A549 (cell line): ENCODE measurements at regions not wholly inside any gene's neighbourhood (a gene's known extent, or its start where the extent isn't known, plus 50 kb on each side); places are given as distances from the start of the nearest gene placed in this dataset.

ENCODE experiments used
- ATAC-seq, 2 experiments: fragments of 200-7000 bp in 1 of 2; fragments of >200 bp in 1 of 2; cut with Nextera tagmentation in 1 of 2; cut with Tn5 transposase in 1 of 2; 3 replicates each; pipeline versions ENCODE4 v1.8.0 to v1.9.1; 2018 to 2020; ENCODE audit warnings: mild to moderate bottlenecking in 1 of 2, moderate library complexity in 1 of 2
- CTCF ChIA-PET: fragments of 300-600 bp; sonication (Branson Sonifier 250); formaldehyde crosslinking; extraction: SDS; loops from one replicate; lab custom pipeline; 2021; ENCODE audit warnings: antibody characterized with exemption, inconsistent platforms; lab: Yijun Ruan, JAX
- POLR2A ChIA-PET: fragments of 350-600 bp; formaldehyde crosslinking; extraction: SDS; loops from one replicate; lab custom pipeline; 2021; ENCODE audit warnings: antibody characterized with exemption, inconsistent platforms; lab: Yijun Ruan, JAX
- DNase-seq, 2 experiments: peaks; one replicate each; pipeline versions ENCODE4 v3.0.0 to v3.0.0-alpha.2; 2011 to 2016; ENCODE audit warnings: low read depth in 1 of 2, low spot score in 1 of 2
- FAIRE-seq: peaks from 2 replicates; lab custom pipeline; 2011; peaks lifted over from hg19 to GRCh38; lab: Jason Lieb, UNC
- H3K27ac ChIP-seq, 2 experiments: fragments of >200 bp; sonication (Bioruptor Twin); formaldehyde crosslinking; 3 replicates each; pipeline ENCODE4 v1.5.1; 2016 to 2017
- H3K4me1 ChIP-seq: fragments of >200 bp; sonication (Bioruptor Twin); formaldehyde crosslinking; 3 replicates; pipeline ENCODE4 v1.6.1; 2016
- H3K4me2 ChIP-seq: fragments of >200 bp; sonication (Bioruptor Twin); formaldehyde crosslinking; 3 replicates; pipeline ENCODE4 v1.6.1; 2016
- H3K4me3 ChIP-seq: fragments of >200 bp; sonication (Bioruptor Twin); formaldehyde crosslinking; 3 replicates; pipeline ENCODE4 v1.5.1; 2016
- H3K9me3 ChIP-seq: fragments of >200 bp; sonication (Bioruptor Twin); formaldehyde crosslinking; 3 replicates; pipeline ENCODE4 v1.6.1; 2016
- CBX2 ChIP-seq: fragments of 200-600 bp; sonication (generic); IDR thresholded peaks from 2 replicates; pipeline ENCODE4 v1.6.1; 2016; ENCODE audit warnings: low read depth, mild to moderate bottlenecking, borderline replicate concordance
- CEBPB ChIP-seq, 2 experiments: fragments of >200 bp in 1 of 2; sonication (Bioruptor Twin) in 1 of 2; formaldehyde crosslinking in 1 of 2; IDR thresholded peaks; 2 replicates each; pipeline ENCODE4 v1.6.1; 2012 to 2016
- CHD4 ChIP-seq: fragments of 200-600 bp; sonication (generic); IDR thresholded peaks from 2 replicates; pipeline ENCODE4 v1.6.1; 2016; ENCODE audit warnings: antibody characterized with exemption, mild to moderate bottlenecking, borderline replicate concordance
- EHMT2 ChIP-seq: fragments of 200-600 bp; sonication (generic); IDR thresholded peaks from 2 replicates; pipeline ENCODE4 v1.6.1; 2016; ENCODE audit warnings: antibody characterized with exemption, low read depth, mild to moderate bottlenecking, moderate library complexity
- ESRRA ChIP-seq: fragments of 150-350 bp; IDR thresholded peaks from 2 replicates; pipeline ENCODE4 v1.6.1; 2014; ENCODE audit warnings: mild to moderate bottlenecking, low read length, borderline replicate concordance
- FOSL2 ChIP-seq, 2 experiments: fragments of 450-650 bp in 1 of 2; fragments of >200 bp in 1 of 2; sonication (Bioruptor Twin) in 1 of 2; formaldehyde crosslinking; IDR thresholded peaks; 2 replicates each; pipeline versions ENCODE4 v1.5.0 to v1.6.1; 2016 to 2020; ENCODE audit warnings: mild to moderate bottlenecking in 1 of 2, moderate library complexity in 1 of 2
- FOXS1 ChIP-seq: fragments of 250-450 bp; sonication (Bioruptor Pico); IDR thresholded peaks from 2 replicates; pipeline ENCODE4 v1.5.0; 2020; ENCODE audit warnings: mild to moderate bottlenecking, moderate library complexity
- GATA3 ChIP-seq: IDR thresholded peaks from 2 replicates; pipeline ENCODE4 v1.6.1; 2012; ENCODE audit warnings: borderline replicate concordance
- HOXA7 ChIP-seq: fragments of 250-450 bp; sonication (Bioruptor Pico); IDR thresholded peaks from 2 replicates; pipeline ENCODE4 v1.5.0; 2020; ENCODE audit warnings: mild to moderate bottlenecking, moderate library complexity
- JUN ChIP-seq, 2 experiments: fragments of >200 bp; sonication (Bioruptor Twin); formaldehyde crosslinking; IDR thresholded peaks; 2 replicates in 1 of 2; 3 replicates in 1 of 2; pipeline ENCODE4 v1.6.1; 2016 to 2017
- MAFK ChIP-seq: fragments of 450-650 bp; IDR thresholded peaks from 2 replicates; pipeline ENCODE4 v1.6.1; 2014; ENCODE audit not compliant: partially characterized antibody
- MAZ ChIP-seq: fragments of 150-350 bp; IDR thresholded peaks from 2 replicates; pipeline ENCODE4 v1.6.1; 2014; ENCODE audit warnings: antibody characterized with exemption, low read depth, low read length, borderline replicate concordance
- MYC ChIP-seq: IDR thresholded peaks from 2 replicates; pipeline ENCODE4 v1.6.1; 2012; ENCODE audit warnings: mild to moderate bottlenecking, inconsistent platforms, low read length, improper control_type of control experiment, borderline replicate concordance
- NR3C1 ChIP-seq: fragments of >200 bp; sonication (Bioruptor Twin); formaldehyde crosslinking; IDR thresholded peaks from 3 replicates; pipeline ENCODE4 v1.6.1; 2017
- RCOR1 ChIP-seq: fragments of 150-350 bp; IDR thresholded peaks from 2 replicates; pipeline ENCODE4 v1.6.1; 2014; ENCODE audit warnings: antibody characterized with exemption, low read length, low read depth
- TFCP2L1 ChIP-seq: fragments of 250-450 bp; sonication (Bioruptor Pico); IDR thresholded peaks from 2 replicates; pipeline ENCODE4 v1.5.0; 2021; ENCODE audit warnings: mild to moderate bottlenecking
- TP53 ChIP-seq: fragments of 250-450 bp; sonication (Bioruptor Pico); IDR thresholded peaks from 2 replicates; pipeline ENCODE4 v1.5.0; 2021; ENCODE audit warnings: mild to moderate bottlenecking, moderate library complexity
- ZFP36 ChIP-seq: fragments of 450-650 bp; IDR thresholded peaks from 2 replicates; pipeline ENCODE4 v1.6.1; 2014; ENCODE audit warnings: borderline replicate concordance; ENCODE audit not compliant: partially characterized antibody
- ZSCAN20 ChIP-seq: fragments of 250-450 bp; sonication (Bioruptor Pico); IDR thresholded peaks from 2 replicates; pipeline ENCODE4 v1.8.0; 2022; ENCODE audit warnings: mild to moderate bottlenecking, moderate library complexity
- WGBS: methylation state at CpG from one replicate; pipeline ENCODE4 v1.1.6; 2017; ENCODE audit errors: missing lambda C conversion rate; 5-methylcytosine and 5-hydroxymethylcytosine counted together
- small RNA-seq, 6 experiments: library from RNA; depleted of rRNA; stranded (forward); fragments of <200 nt; gene quantifications; one replicate each; pipeline ENCODE3, GENCODE V24; 2012
- TF ChIP-seq, protein P1 (sequence below): fragments of 250-450 bp; sonication (Bioruptor Pico); IDR thresholded peaks from 2 replicates; pipeline ENCODE4 v1.5.0; 2020; ENCODE audit warnings: low read depth, mild to moderate bottlenecking, moderate library complexity

DNA sequence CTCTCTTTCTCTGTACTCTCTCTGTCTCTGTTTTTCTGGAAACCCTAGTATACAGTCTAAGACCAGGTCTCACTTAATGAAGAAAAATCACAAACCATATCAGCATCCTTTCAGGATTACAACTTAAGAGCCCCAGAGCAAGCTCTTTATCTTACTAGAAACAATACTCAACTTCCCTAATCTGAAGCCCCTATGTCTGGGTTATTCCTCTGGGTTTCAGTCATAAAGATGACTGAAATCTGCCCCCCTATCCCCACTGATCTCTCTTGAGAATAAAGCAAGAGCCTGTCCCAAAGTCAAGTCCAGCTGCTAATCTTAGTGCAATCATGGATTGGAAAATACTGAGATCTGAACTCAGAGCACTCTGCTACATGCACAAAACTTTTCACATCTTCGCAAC lies 53.9 kb upstream of the PICALM start:
- Histone ChIP-seq H3K4me3 (no peak overlapping the region), H3K4me2 (no peak overlapping the region), H3K27ac (no peak overlapping the region), H3K9me3 (no peaks in the 10 kb centered on the region), H3K4me1 (peaks cover 31% of the 10 kb centered on the region)
- WGBS, result 94% methylated on average over 1 of the region's 1 CpG
- no peak for TF ChIP-seq FOXS1 (CRISPR knock-in tag)
- TF ChIP-seq TFCP2L1 (CRISPR knock-in tag), result no peak
- no peak for TF ChIP-seq CHD4
- no peak for TF ChIP-seq NR3C1
- no peak for TF ChIP-seq MAFK
- no peak for TF ChIP-seq FOSL2 (IDR thresholded peaks at IDR 0.05)
- no peak for TF ChIP-seq FOSL2 (CRISPR knock-in tag; IDR thresholded peaks at IDR 0.05)
- TF ChIP-seq EHMT2, result no peak
- POLR2A ChIA-PET, result interaction anchor here (1.0 kb wide), 1 partner anchor 54 kb away, joined by 3 read pairs; the partner anchor contains the start of gene PICALM
- ATAC-seq, result no peak
- CTCF ChIA-PET, result interaction anchor here (1.0 to 1.3 kb wide), 2 partner anchors 9 to 96 kb away, joined by 3 read pairs; no protein-coding TSS in a partner anchor
- no peak for DNase-seq
- FAIRE-seq, result no peak

DNA sequence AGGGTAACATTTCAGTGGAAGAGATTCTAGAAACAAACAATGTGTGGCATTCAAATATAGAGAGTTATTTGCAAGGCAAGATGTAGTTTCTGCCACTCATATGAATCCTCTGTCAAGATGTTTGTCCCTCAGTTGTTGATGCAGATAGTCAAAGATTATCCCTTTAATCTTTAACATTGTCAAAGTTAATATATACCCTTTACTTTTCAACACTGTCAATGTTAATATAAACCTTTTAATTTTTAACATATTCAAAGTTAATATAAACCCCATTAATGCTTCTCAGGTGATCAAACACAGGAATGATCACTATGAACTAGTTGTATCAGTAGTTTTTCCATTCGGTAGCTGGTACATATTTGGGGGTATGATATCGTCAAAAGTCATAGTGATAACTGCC lies 51.9 kb upstream of the PICALM start:
- CTCF ChIA-PET, result interaction anchor here (0.8 kb wide), 1 partner anchor 98 kb away, joined by 3 read pairs; no protein-coding TSS in a partner anchor
- POLR2A ChIA-PET, result no interaction called here
- Histone ChIP-seq H3K4me2 (peak overlapping the region; percentile 22; the same call in 1 of the 3 replicates), H3K9me3 (no peaks in the 10 kb centered on the region), H3K4me1 (peaks cover 51% of the 10 kb centered on the region), H3K4me3 (no peak overlapping the region), H3K27ac (no peak overlapping the region)
- ATAC-seq, result no peak
- FAIRE-seq, result no peak
- 22% methylated on average over 2 of the region's 2 CpGs for WGBS
- TF ChIP-seq ZSCAN20 (CRISPR knock-in tag) (no peak), CHD4 (no peak), MYC (no peak), MAZ (no peak)
- TF ChIP-seq, protein P1, sequence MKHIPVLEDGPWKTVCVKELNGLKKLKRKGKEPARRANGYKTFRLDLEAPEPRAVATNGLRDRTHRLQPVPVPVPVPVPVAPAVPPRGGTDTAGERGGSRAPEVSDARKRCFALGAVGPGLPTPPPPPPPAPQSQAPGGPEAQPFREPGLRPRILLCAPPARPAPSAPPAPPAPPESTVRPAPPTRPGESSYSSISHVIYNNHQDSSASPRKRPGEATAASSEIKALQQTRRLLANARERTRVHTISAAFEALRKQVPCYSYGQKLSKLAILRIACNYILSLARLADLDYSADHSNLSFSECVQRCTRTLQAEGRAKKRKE (CRISPR knock-in tag), result no peak
- no peak for DNase-seq

DNA sequence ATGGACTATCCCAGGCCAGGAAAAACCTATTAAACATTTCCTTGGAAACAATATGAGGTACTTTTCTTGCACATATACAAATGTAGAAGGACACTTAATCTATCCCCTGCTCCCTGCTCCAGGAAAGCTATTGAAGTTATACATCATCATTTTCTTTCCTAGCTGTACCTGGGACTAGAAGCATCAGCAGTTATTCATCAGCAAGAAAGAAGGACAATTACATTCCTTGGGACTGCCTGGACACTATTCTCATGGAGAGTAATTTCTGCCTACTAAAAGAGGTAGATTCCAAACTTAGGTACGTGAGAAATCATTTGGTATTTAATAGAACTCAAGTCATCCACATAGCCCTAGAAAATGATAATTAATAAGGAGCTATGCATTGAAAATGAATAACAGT lies 51.0 kb upstream of the PICALM start:
- FAIRE-seq (no peak), DNase-seq (no peak), ATAC-seq (no peak)
- no peaks in the 10 kb centered on the region for H3K9me3 ChIP-seq
- no peak overlapping the region for H3K27ac ChIP-seq
- CTCF ChIA-PET, result no interaction called here
- WGBS, result 88% methylated on average over 1 of the region's 1 CpG
- no peak overlapping the region for H3K4me3 ChIP-seq
- peaks cover 53% of the 10 kb centered on the region for H3K4me1 ChIP-seq
- no peak overlapping the region for H3K4me2 ChIP-seq
- POLR2A ChIA-PET, result no interaction called here
- TF ChIP-seq ESRRA (no peak), FOSL2 (IDR thresholded peaks at IDR 0.05) (no peak), FOSL2 (CRISPR knock-in tag; IDR thresholded peaks at IDR 0.05) (no peak), ZFP36 (no peak), JUN (IDR thresholded peaks at IDR 0.05) (no peak), HOXA7 (CRISPR knock-in tag) (no peak), CBX2 (no peak), CEBPB (IDR thresholded peaks at IDR 0.05) (no peak), TP53 (no peak), GATA3 (no peak), EHMT2 (no peak)
- TF ChIP-seq, all 56 proteins: peak for 0

DNA sequence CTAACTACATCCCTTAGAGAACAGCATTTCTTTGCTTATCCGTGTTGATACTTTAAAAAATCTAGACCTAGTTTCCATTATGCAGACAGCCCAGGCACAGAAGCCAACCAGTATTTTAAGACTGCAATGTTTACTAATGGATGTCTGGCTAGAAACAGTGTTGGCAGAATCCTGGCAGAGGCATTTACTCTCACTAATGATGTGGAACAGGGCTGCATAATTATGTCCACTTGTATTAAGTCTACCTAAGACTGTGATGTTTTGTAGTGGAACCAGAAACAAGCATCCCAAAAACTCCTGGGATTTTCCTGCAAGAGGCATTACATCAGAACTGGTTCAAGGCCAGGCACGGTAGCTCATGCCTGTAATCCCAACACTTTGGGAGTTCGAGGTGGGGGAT lies 50.2 kb upstream of the PICALM start:
- ATAC-seq (no peak), FAIRE-seq (no peak), DNase-seq (no peak)
- TF ChIP-seq RCOR1, result no peak
- Histone ChIP-seq H3K4me3 (no peak overlapping the region), H3K4me2 (no peak overlapping the region), H3K9me3 (no peaks in the 10 kb centered on the region), H3K4me1 (peaks cover 47% of the 10 kb centered on the region), H3K27ac (no peak overlapping the region)
- ChIA-PET POLR2A (no interaction called here), CTCF (interaction anchor here (1.1 to 1.3 kb wide), 3 partner anchors 30 to 77 kb away, joined by 3 read pairs; partner anchors contain the start of gene PICALM)
- 78% methylated on average over 3 of the region's 3 CpGs for WGBS

Small RNA genes lying in the stretch of these regions (small RNA-seq; reads per million reads assigned to genes)
- gene RNU6-560P, result 0 reads per million in 6 experiments
